RWPE1 (cell line): ENCODE measurements at regions not wholly inside any gene's neighbourhood (a gene's known extent, or its start where the extent isn't known, plus 50 kb on each side); places are given as distances from the start of the nearest gene placed in this dataset.

Experiments used
- CTCF ChIA-PET: fragments of 350-600 bp; sonication (Branson Sonifier 250); formaldehyde crosslinking; extraction: SDS; loops from one replicate; lab custom pipeline; 2021; lab: Yijun Ruan, JAX
- POLR2A ChIA-PET: fragments of 400-600 bp; formaldehyde crosslinking; extraction: SDS; loops from one replicate; lab custom pipeline; 2020; ENCODE audit warnings: antibody characterized with exemption; ENCODE audit not compliant: low non-redundant PET; lab: Yijun Ruan, JAX
- DNase-seq: peaks from one replicate; pipeline ENCODE4 v3.0.0; 2012; ENCODE audit warnings: low spot score
- H3K27ac ChIP-seq: fragments of 450-650 bp; 2 replicates; pipeline ENCODE4 v1.5.1; 2017
- TF ChIP-seq, protein P1 (sequence below): fragments of 450-650 bp; conservative IDR thresholded peaks from 2 replicates; pipeline ENCODE4 v1.5.1; 2017; ENCODE audit warnings: low read depth, mild to moderate bottlenecking

GRCh38 chr6:163915131-163915530 is 500.6 kb downstream of the QKI start:
- CTCF ChIA-PET = no interaction called here
- TF ChIP-seq, protein P1, sequence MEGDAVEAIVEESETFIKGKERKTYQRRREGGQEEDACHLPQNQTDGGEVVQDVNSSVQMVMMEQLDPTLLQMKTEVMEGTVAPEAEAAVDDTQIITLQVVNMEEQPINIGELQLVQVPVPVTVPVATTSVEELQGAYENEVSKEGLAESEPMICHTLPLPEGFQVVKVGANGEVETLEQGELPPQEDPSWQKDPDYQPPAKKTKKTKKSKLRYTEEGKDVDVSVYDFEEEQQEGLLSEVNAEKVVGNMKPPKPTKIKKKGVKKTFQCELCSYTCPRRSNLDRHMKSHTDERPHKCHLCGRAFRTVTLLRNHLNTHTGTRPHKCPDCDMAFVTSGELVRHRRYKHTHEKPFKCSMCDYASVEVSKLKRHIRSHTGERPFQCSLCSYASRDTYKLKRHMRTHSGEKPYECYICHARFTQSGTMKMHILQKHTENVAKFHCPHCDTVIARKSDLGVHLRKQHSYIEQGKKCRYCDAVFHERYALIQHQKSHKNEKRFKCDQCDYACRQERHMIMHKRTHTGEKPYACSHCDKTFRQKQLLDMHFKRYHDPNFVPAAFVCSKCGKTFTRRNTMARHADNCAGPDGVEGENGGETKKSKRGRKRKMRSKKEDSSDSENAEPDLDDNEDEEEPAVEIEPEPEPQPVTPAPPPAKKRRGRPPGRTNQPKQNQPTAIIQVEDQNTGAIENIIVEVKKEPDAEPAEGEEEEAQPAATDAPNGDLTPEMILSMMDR = no peak
- POLR2A ChIA-PET = no interaction called here
- DNase-seq = no peak
- no peak overlapping the region for H3K27ac ChIP-seq

DNA sequence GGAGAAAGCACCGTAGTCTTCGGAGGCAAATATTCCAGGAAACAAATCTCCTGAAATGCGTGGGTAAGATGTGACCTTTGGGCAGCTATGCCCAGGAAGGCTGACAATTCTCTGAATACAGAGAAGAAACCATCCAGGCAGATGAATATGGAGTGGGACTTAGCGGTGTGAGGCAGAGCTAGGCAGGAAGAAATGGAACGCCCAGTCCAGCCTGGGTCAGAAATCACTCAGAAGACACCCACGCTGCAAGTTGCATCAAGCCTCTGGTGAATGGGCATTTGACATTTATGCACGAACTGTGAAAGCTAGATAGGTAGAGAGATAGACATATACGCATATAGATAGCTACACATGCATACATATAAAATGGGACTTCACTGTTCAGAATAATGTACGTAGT is 498.5 kb downstream of the QKI start:
- ChIA-PET POLR2A (no interaction called here), CTCF (no interaction called here)
- H3K27ac ChIP-seq = no peak overlapping the region
- no peak for DNase-seq
- TF ChIP-seq, protein P1 = no peak

- TF ChIP-seq, protein P1 = no peak
- no peak overlapping the region for H3K27ac ChIP-seq
- no peak for DNase-seq
- ChIA-PET POLR2A (no interaction called here), CTCF (no interaction called here)
Observed at GRCh38 chr6:163906006-163906710, 491.6 kb downstream of the QKI start.

- POLR2A ChIA-PET = no interaction called here
- DNase-seq = no peak
- TF ChIP-seq, protein P1 = no peak
- H3K27ac ChIP-seq = no peak overlapping the region
- CTCF ChIA-PET = no interaction called here
Observed at GRCh38 chr6:163904186-163904585, 489.7 kb downstream of the QKI start.

- H3K27ac ChIP-seq = no peak overlapping the region
- ChIA-PET POLR2A (no interaction called here), CTCF (no interaction called here)
- TF ChIP-seq, protein P1 = no peak
- DNase-seq = no peak
Observed at GRCh38 chr6:163903541-163903940, 489.0 kb downstream of the QKI start.

DNA sequence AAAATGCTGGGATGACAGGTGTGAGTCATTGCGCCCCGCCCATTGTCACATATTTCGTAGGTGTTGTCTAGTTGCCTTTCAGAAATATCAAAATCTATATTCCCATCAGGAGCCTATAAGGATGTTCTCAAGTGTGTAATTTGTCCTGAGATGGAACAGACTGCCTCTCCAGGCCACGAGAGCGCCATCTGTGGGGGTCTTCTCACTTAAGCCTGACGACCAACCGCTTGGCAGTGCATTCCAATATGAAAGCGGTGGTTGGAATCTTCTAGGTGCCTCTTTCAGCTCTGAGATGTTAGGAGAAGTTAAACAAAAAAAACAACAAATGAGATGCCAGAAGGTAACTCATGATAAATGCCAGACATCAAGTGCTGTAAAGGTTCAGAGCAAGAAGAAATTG is 488.5 kb downstream of the QKI start:
- TF ChIP-seq, protein P1 = no peak
- ChIA-PET CTCF (interaction anchor here (0.7 to 0.9 kb wide), 2 partner anchors 8 to 1292 kb away, joined by 3 read pairs; no protein-coding TSS in a partner anchor), POLR2A (no interaction called here)
- no peak for DNase-seq
- H3K27ac ChIP-seq = no peak overlapping the region
